ENCODE measurements at regions not wholly inside any gene's neighbourhood (a gene's known extent, or its start where the extent isn't known, plus 50 kb on each side); places are given as distances from the start of the nearest gene placed in this dataset.

DNA sequence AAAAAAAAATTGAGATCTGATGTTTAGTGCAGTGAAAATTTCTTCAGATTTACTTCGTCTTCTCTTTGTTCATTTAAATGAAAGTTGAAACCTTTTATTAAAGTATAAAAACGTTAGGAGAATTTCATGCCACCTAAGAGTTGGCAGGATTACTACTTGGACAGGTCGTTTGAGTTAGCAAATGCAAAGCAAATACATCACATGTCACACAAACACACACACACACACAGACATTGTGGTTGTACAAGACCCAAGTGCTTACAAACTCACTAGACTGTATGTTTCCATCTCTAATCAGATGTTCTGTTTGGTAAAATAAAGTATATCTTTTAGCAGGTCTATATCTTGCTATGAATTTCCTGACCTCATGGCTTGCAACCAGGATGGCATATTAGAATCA is 185.6 kb upstream of the COX10 start:
- no peak for DNase-seq
- WGBS, 2 donors, result 55 to 64% methylated on average over 3 of the region's 3 CpGs
- H3K4me3 ChIP-seq, result no peak overlapping the region
- no peaks in the 10 kb centered on the region for H3K27me3 ChIP-seq
- ATAC-seq (ENCODE audit: low FRiP score in 2 of 2), result no peak
- H3K9me3 ChIP-seq, result no peaks in the 10 kb centered on the region
- H3K27ac ChIP-seq, result no peak overlapping the region
- H3K4me1 ChIP-seq, result no peaks in the 10 kb centered on the region
- no peak for TF ChIP-seq POLR2A (IDR thresholded peaks at IDR 0.05)
- TF ChIP-seq POLR2AphosphoS5 (IDR thresholded peaks at IDR 0.05), result no peak
- no peak for TF ChIP-seq CTCF (IDR thresholded peaks at IDR 0.05)
- no peak for TF ChIP-seq EP300 (IDR thresholded peaks at IDR 0.05)
- no peaks in the 10 kb centered on the region for H3K36me3 ChIP-seq

DNA sequence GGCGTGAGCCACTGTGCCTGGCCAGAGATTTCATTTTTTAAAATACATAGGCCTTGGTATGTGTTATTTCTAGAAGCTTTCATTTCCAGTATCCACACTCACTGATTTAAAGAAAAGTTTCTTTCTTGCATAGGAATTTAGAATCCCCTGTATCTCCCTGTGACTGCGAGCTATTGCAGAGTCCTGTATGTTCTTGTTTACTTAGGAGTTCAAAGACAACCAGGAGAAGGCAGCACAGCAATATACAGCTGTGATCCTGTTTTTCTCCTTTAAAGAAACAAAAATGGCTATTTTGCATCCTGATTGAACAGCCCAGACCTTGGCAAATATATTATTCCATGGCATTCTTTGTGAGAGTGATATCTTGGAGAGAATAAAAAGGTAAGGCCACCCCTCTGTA is 185.0 kb upstream of the COX10 start:
- Histone ChIP-seq H3K4me3 (no peak overlapping the region), H3K27me3 (no peaks in the 10 kb centered on the region), H3K36me3 (no peaks in the 10 kb centered on the region), H3K9me3 (no peaks in the 10 kb centered on the region), H3K4me1 (no peaks in the 10 kb centered on the region), H3K27ac (no peak overlapping the region)
- TF ChIP-seq POLR2A (IDR thresholded peaks at IDR 0.05) (no peak), EP300 (IDR thresholded peaks at IDR 0.05) (no peak), POLR2AphosphoS5 (IDR thresholded peaks at IDR 0.05) (no peak), CTCF (IDR thresholded peaks at IDR 0.05) (no peak)
- 86 to 90% methylated on average over 2 of the region's 2 CpGs for WGBS, 2 donors
- ATAC-seq (ENCODE audit: low FRiP score in 2 of 2) (no peak), DNase-seq (no peak)

- Histone ChIP-seq H3K27ac (no peak overlapping the region), H3K36me3 (no peaks in the 10 kb centered on the region), H3K27me3 (no peaks in the 10 kb centered on the region), H3K9me3 (no peaks in the 10 kb centered on the region), H3K4me1 (no peaks in the 10 kb centered on the region), H3K4me3 (no peak overlapping the region)
- WGBS, 2 donors, result 89 to 94% methylated on average over 2 of the region's 2 CpGs
- ATAC-seq (ENCODE audit: low FRiP score in 2 of 2) (peak in 1 of 2 donors; percentile 30), DNase-seq (no peak)
- TF ChIP-seq EP300 (IDR thresholded peaks at IDR 0.05), result no peak
- no peak for TF ChIP-seq CTCF (IDR thresholded peaks at IDR 0.05)
- TF ChIP-seq POLR2A (IDR thresholded peaks at IDR 0.05), result no peak
- TF ChIP-seq POLR2AphosphoS5 (IDR thresholded peaks at IDR 0.05), result no peak
Observed at GRCh38 chr17:13885550-13885949, 183.8 kb upstream of the COX10 start.

DNA sequence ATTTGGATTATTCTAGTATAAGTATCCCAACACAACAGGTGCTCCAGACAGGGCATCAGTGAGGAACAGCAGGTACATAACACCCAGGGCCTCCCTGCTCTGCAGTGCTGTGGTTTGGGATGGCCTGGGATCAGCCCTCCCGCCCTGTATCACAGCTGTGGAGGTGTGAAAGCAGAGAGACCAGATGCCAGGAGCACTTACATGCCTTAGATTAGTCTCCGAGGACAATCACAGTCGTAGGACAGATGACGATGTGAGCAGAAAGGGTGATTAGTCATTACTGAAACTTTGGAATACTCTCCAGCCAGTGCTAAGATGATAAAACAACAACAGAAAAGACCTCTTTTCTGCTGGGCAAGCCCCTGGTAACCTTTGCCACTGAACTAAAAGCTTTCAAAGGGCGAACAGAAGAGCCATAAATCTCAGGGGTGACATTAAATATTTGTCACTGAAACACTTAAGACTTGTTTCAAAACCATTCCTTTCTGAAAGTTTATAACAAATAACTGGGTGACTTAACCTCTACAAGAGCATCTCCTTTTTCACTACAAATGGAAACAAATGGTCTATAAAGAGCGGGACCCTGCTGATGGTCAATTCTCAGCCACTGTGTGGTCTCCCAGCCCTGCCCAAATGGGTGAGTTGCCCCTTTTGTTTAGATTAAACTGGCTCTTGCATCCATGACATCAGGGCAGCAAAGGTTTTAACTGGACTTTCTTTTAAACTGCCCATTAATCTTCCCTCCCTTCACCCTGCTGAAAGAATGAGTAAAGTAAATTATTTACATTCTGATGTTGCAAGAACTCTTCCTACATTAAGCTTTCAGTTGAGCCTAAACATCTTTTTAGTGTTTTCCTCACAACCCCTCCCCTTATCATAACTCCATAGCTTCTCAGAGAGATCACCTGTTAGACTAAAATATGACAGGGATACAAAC is 183.1 kb upstream of the COX10 start:
- ATAC-seq (ENCODE audit: low FRiP score in 2 of 2) (peak in 1 of 2 donors; percentile 11), DNase-seq (no peak)
- 53 to 61% methylated on average over 6 of the region's 6 CpGs for WGBS, 2 donors
- Histone ChIP-seq H3K9me3 (no peaks in the 10 kb centered on the region), H3K27me3 (no peaks in the 10 kb centered on the region), H3K36me3 (no peaks in the 10 kb centered on the region), H3K4me1 (no peaks in the 10 kb centered on the region), H3K27ac (no peak overlapping the region), H3K4me3 (no peak overlapping the region)
- no peak for TF ChIP-seq POLR2AphosphoS5 (IDR thresholded peaks at IDR 0.05)
- TF ChIP-seq POLR2A (IDR thresholded peaks at IDR 0.05), result no peak
- TF ChIP-seq CTCF (IDR thresholded peaks at IDR 0.05), result no peak
- TF ChIP-seq EP300 (IDR thresholded peaks at IDR 0.05), result no peak
